NT2/D1 (cell line): ENCODE measurements at regions not wholly inside any gene's neighbourhood (a gene's known extent, or its start where the extent isn't known, plus 50 kb on each side); places are given as distances from the start of the nearest gene placed in this dataset.

Source experiments
- SUZ12 ChIP-seq: IDR thresholded peaks from 2 replicates; pipeline ENCODE4 v1.6.1; 2011; ENCODE audit not compliant: insufficient read length, insufficient read depth; ENCODE audit errors: extremely low read depth
- YY1 ChIP-seq: IDR thresholded peaks from 2 replicates; pipeline ENCODE4 v1.6.1; 2011; ENCODE audit not compliant: insufficient read length, insufficient read depth
- ZNF274 ChIP-seq: IDR thresholded peaks from 2 replicates; pipeline ENCODE4 v1.6.1; 2011; ENCODE audit warnings: mild to moderate bottlenecking, low read depth, low read length

GRCh38 chr16:58940609-58941008 lies 206.5 kb upstream of the GOT2 start:
- TF ChIP-seq YY1 (no peak), SUZ12 (no peak), ZNF274 (no peak)
